ENCODE measurements at regions not wholly inside any gene's neighbourhood (a gene's known extent, or its start where the extent isn't known, plus 50 kb on each side); places are given as distances from the start of the nearest gene placed in this dataset.
"Not testable (repeated sequence)": the region's sequence is repeated elsewhere in the genome, so short reads cannot be mapped to it uniquely, and the experiment has no call there.

GRCh38 chr14:45757655-45758054 lies 504.7 kb upstream of the MIS18BP1 start:
- no peak for DNase-seq
- H2AFZ ChIP-seq, result no peak overlapping the region
- WGBS, 2 experiments (ENCODE audit: low coverage in 1 of 2, low lambda C conversion rate in 2 of 2, missing lambda C conversion rate in 2 of 2), result 7 to 9% methylated on average over 4 of the region's 4 CpGs
- H3K4me3 ChIP-seq, result no peak overlapping the region
- H3K79me2 ChIP-seq (ENCODE audit: insufficient read depth), result no peaks in the 10 kb centered on the region
- no peaks in the 10 kb centered on the region for H3F3A ChIP-seq (ENCODE audit: insufficient read depth)
- no peaks in the 10 kb centered on the region for H3K9me2 ChIP-seq (ENCODE audit: insufficient read depth)
- no peaks in the 10 kb centered on the region for H3K36me3 ChIP-seq (ENCODE audit: low read depth)
- no peak overlapping the region for H3K27ac ChIP-seq
- no peaks in the 10 kb centered on the region for H4K20me1 ChIP-seq (ENCODE audit: insufficient read depth)
- TF ChIP-seq EZH2phosphoT487 (IDR thresholded peaks at IDR 0.05; ENCODE audit: insufficient read depth, low read depth) (no peak), EZH2 (IDR thresholded peaks at IDR 0.05; ENCODE audit: insufficient read depth, poor library complexity, severe bottlenecking) (no peak)
- in situ Hi-C loops (cut with MboI), result no loop called here
- no peak overlapping the region for H3K4me2 ChIP-seq (ENCODE audit: unreplicated experiment)
- H3K9ac ChIP-seq, result no peak overlapping the region
- H3K27me3 ChIP-seq (replicated peaks; ENCODE audit: insufficient read depth), result no peaks in the 10 kb centered on the region
- H3K9me3 ChIP-seq (ENCODE audit: low read depth), result no peaks in the 10 kb centered on the region
- H3K4me1 ChIP-seq (ENCODE audit: insufficient read depth), result no peaks in the 10 kb centered on the region

GRCh38 chr14:45756412-45756811 lies 503.4 kb upstream of the MIS18BP1 start:
- H3K9me2 ChIP-seq (ENCODE audit: insufficient read depth); H3K9me3 ChIP-seq (ENCODE audit: low read depth); in situ Hi-C loops (cut with MboI); H3K4me1 ChIP-seq (ENCODE audit: insufficient read depth); H3K27ac ChIP-seq; H3F3A ChIP-seq (ENCODE audit: insufficient read depth); H2AFZ ChIP-seq; H3K27me3 ChIP-seq (replicated peaks; ENCODE audit: insufficient read depth); H3K79me2 ChIP-seq (ENCODE audit: insufficient read depth); H3K36me3 ChIP-seq (ENCODE audit: low read depth); H3K9ac ChIP-seq; H3K4me3 ChIP-seq; H4K20me1 ChIP-seq (ENCODE audit: insufficient read depth); H3K4me2 ChIP-seq (ENCODE audit: unreplicated experiment); DNase-seq: not testable (repeated sequence)
- WGBS, 2 experiments (ENCODE audit: low coverage in 1 of 2, low lambda C conversion rate in 2 of 2, missing lambda C conversion rate in 2 of 2), result 28 to 38% methylated on average over 2 of the region's 2 CpGs

- Histone ChIP-seq H4K20me1 (ENCODE audit: insufficient read depth) (no peaks in the 10 kb centered on the region), H3K4me1 (ENCODE audit: insufficient read depth) (no peaks in the 10 kb centered on the region), H3K36me3 (ENCODE audit: low read depth) (no peaks in the 10 kb centered on the region), H3K4me2 (ENCODE audit: unreplicated experiment) (no peak overlapping the region), H2AFZ (no peak overlapping the region), H3K9me2 (ENCODE audit: insufficient read depth) (no peaks in the 10 kb centered on the region), H3F3A (ENCODE audit: insufficient read depth) (no peaks in the 10 kb centered on the region), H3K79me2 (ENCODE audit: insufficient read depth) (no peaks in the 10 kb centered on the region), H3K9me3 (ENCODE audit: low read depth) (no peaks in the 10 kb centered on the region), H3K27me3 (replicated peaks; ENCODE audit: insufficient read depth) (no peaks in the 10 kb centered on the region), H3K4me3 (no peak overlapping the region), H3K27ac (no peak overlapping the region), H3K9ac (no peak overlapping the region)
- in situ Hi-C loops (cut with MboI), result no loop called here
- WGBS, 2 experiments (ENCODE audit: low coverage in 1 of 2, low lambda C conversion rate in 2 of 2, missing lambda C conversion rate in 2 of 2), result 35 to 45% methylated on average over 5 of the region's 5 CpGs
- DNase-seq, result no peak
- TF ChIP-seq EZH2 (IDR thresholded peaks at IDR 0.05; ENCODE audit: insufficient read depth, poor library complexity, severe bottlenecking) (no peak), EZH2phosphoT487 (IDR thresholded peaks at IDR 0.05; ENCODE audit: insufficient read depth, low read depth) (no peak)
Measured at GRCh38 chr14:45743884-45744283, 490.9 kb upstream of the MIS18BP1 start.

GRCh38 chr14:45742187-45742586 lies 489.2 kb upstream of the MIS18BP1 start:
- Histone ChIP-seq H3K4me2 (ENCODE audit: unreplicated experiment) (no peak overlapping the region), H3K9me2 (ENCODE audit: insufficient read depth) (no peaks in the 10 kb centered on the region), H3K27me3 (replicated peaks; ENCODE audit: insufficient read depth) (no peaks in the 10 kb centered on the region), H3K4me1 (ENCODE audit: insufficient read depth) (no peaks in the 10 kb centered on the region), H3K27ac (no peak overlapping the region), H3F3A (ENCODE audit: insufficient read depth) (no peaks in the 10 kb centered on the region), H3K79me2 (ENCODE audit: insufficient read depth) (no peaks in the 10 kb centered on the region), H3K9ac (no peak overlapping the region), H3K4me3 (no peak overlapping the region), H3K9me3 (ENCODE audit: low read depth) (no peaks in the 10 kb centered on the region), H4K20me1 (ENCODE audit: insufficient read depth) (no peaks in the 10 kb centered on the region), H2AFZ (no peak overlapping the region), H3K36me3 (ENCODE audit: low read depth) (no peaks in the 10 kb centered on the region)
- DNase-seq, result no peak
- no peak for TF ChIP-seq EZH2phosphoT487 (IDR thresholded peaks at IDR 0.05; ENCODE audit: insufficient read depth, low read depth)
- in situ Hi-C loops (cut with MboI), result no loop called here

GRCh38 chr14:45728434-45729225 lies 475.6 kb upstream of the MIS18BP1 start:
- H3K9me3 ChIP-seq (ENCODE audit: low read depth), result no peaks in the 10 kb centered on the region
- no peak overlapping the region for H3K4me3 ChIP-seq
- H3K27me3 ChIP-seq (replicated peaks; ENCODE audit: insufficient read depth), result no peaks in the 10 kb centered on the region
- in situ Hi-C loops (cut with MboI), result no loop called here
- H2AFZ ChIP-seq, result no peak overlapping the region
- no peaks in the 10 kb centered on the region for H3K4me1 ChIP-seq (ENCODE audit: insufficient read depth)
- no peaks in the 10 kb centered on the region for H3K79me2 ChIP-seq (ENCODE audit: insufficient read depth)
- 3 to 10% methylated on average over 3 of the region's 3 CpGs for WGBS, 2 experiments (ENCODE audit: low coverage in 1 of 2, low lambda C conversion rate in 2 of 2, missing lambda C conversion rate in 2 of 2)
- DNase-seq, result no peak
- H3K9me2 ChIP-seq (ENCODE audit: insufficient read depth), result no peaks in the 10 kb centered on the region
- TF ChIP-seq EZH2 (IDR thresholded peaks at IDR 0.05; ENCODE audit: insufficient read depth, poor library complexity, severe bottlenecking) (no peak), EZH2phosphoT487 (IDR thresholded peaks at IDR 0.05; ENCODE audit: insufficient read depth, low read depth) (no peak)
- H3K9ac ChIP-seq, result no peak overlapping the region
- H4K20me1 ChIP-seq (ENCODE audit: insufficient read depth), result no peaks in the 10 kb centered on the region
- H3F3A ChIP-seq (ENCODE audit: insufficient read depth), result no peaks in the 10 kb centered on the region
- H3K36me3 ChIP-seq (ENCODE audit: low read depth), result no peaks in the 10 kb centered on the region
- H3K4me2 ChIP-seq (ENCODE audit: unreplicated experiment), result no peak overlapping the region
- no peak overlapping the region for H3K27ac ChIP-seq
